ENCODE measurements at regions not wholly inside any gene's neighbourhood (a gene's known extent, or its start where the extent isn't known, plus 50 kb on each side); places are given as distances from the start of the nearest gene placed in this dataset.

- no peak for DNase-seq
Measured at GRCh38 chr13:33953781-33954180, 135.8 kb downstream of the RFC3 start.

- no peak for DNase-seq
Measured at GRCh38 chr13:33956346-33956745, 138.4 kb downstream of the RFC3 start.

- DNase-seq: no peak
Measured at GRCh38 chr13:33957497-33957905, 139.6 kb downstream of the RFC3 start.

GRCh38 chr13:33958964-33959363 is 141.0 kb downstream of the RFC3 start:
- DNase-seq: no peak

- DNase-seq: no peak
Measured at GRCh38 chr13:33963134-33963533, 145.2 kb downstream of the RFC3 start.

- no peak for DNase-seq
Measured at GRCh38 chr13:33963895-33964294, 145.9 kb downstream of the RFC3 start.

GRCh38 chr13:33968520-33969507 is 150.9 kb downstream of the RFC3 start:
- no peak for DNase-seq

GRCh38 chr13:33970746-33971561 is 153.0 kb downstream of the RFC3 start:
- DNase-seq: no peak

GRCh38 chr13:33971562-33971819 is 153.5 kb downstream of the RFC3 start:
- DNase-seq: no peak

GRCh38 chr13:33973194-33973593 is 155.2 kb downstream of the RFC3 start:
- DNase-seq: no peak

GRCh38 chr13:33976965-33977364 is 159.0 kb downstream of the RFC3 start:
- DNase-seq: no peak

- DNase-seq: no peak
Measured at GRCh38 chr13:33978653-33979052, 160.7 kb downstream of the RFC3 start.

GRCh38 chr13:33992881-33993336 is 175.0 kb downstream of the RFC3 start:
- no peak for DNase-seq

- no peak for DNase-seq
Measured at GRCh38 chr13:33994198-33994597, 176.2 kb downstream of the RFC3 start.

- DNase-seq: no peak
Measured at GRCh38 chr13:33994826-33995502, 177.0 kb downstream of the RFC3 start.

- DNase-seq: no peak
Measured at GRCh38 chr13:33996636-33997035, 178.7 kb downstream of the RFC3 start.

- DNase-seq: no peak
Measured at GRCh38 chr13:33997574-33997973, 179.6 kb downstream of the RFC3 start.

GRCh38 chr13:33999811-34000605 is 182.1 kb downstream of the RFC3 start:
- no peak for DNase-seq

GRCh38 chr13:34000955-34001354 is 183.0 kb downstream of the RFC3 start:
- no peak for DNase-seq

- no peak for DNase-seq
Measured at GRCh38 chr13:34001389-34001788, 183.4 kb downstream of the RFC3 start.

GRCh38 chr13:34002141-34002540 is 184.2 kb downstream of the RFC3 start:
- DNase-seq: no peak

GRCh38 chr13:34002924-34003323 is 185.0 kb downstream of the RFC3 start:
- DNase-seq: no peak

- DNase-seq: no peak
Measured at GRCh38 chr13:34003656-34004055, 185.7 kb downstream of the RFC3 start.

All from activated CD4-positive, alpha-beta T cell treated with anti-CD3 and anti-CD28 coated beads for 4 hours (primary cell).